ENCODE measurements at regions not wholly inside any gene's neighbourhood (a gene's known extent, or its start where the extent isn't known, plus 50 kb on each side); places are given as distances from the start of the nearest gene placed in this dataset.

GRCh38 chr9:80086386-80086785 lies 514.6 kb downstream of the TLE4 start:
- Histone ChIP-seq H3K36me3 (ENCODE audit: insufficient read depth, low read length) (no peaks in the 10 kb centered on the region), H3K4me1 (ENCODE audit: insufficient read depth, low read length) (no peaks in the 10 kb centered on the region), H3K27me3 (ENCODE audit: control insufficient read depth in 1 of 2, insufficient read depth in 2 of 2, low read length in 2 of 2) (no peaks in the 10 kb centered on the region), H3K27ac (ENCODE audit: low read depth, low read length) (no peak overlapping the region), H3K9ac (ENCODE audit: low read length) (no peak overlapping the region), H3K4me3 (ENCODE audit: low read depth in 1 of 2, low read length in 2 of 2) (no peak overlapping the region), H3K9me3 (ENCODE audit: low read length) (no peaks in the 10 kb centered on the region)

DNA sequence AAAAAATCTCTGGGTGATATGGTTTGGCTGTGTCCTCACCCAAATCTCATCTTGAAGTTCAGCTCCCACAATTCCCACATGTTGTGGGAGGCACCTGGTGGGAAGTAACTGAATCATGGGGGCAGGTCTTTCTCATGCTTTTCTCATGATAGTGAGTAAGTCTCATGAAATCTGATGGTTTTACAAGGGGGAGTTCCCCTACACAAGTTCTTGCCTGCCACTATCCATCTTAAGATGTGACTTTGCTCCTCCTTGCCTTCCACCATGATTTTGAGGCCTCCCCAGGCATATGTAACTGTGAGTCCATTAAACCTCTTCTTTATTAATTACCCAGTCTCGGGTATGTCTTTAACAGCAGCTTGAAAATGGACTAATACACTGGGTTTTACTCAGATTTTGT lies 513.9 kb downstream of the TLE4 start:
- H3K9me3 ChIP-seq (ENCODE audit: low read length) = no peaks in the 10 kb centered on the region
- H3K27me3 ChIP-seq (ENCODE audit: control insufficient read depth in 1 of 2, insufficient read depth in 2 of 2, low read length in 2 of 2) = no peaks in the 10 kb centered on the region
- no peaks in the 10 kb centered on the region for H3K36me3 ChIP-seq (ENCODE audit: insufficient read depth, low read length)
- no peaks in the 10 kb centered on the region for H3K4me1 ChIP-seq (ENCODE audit: insufficient read depth, low read length)
- H3K9ac ChIP-seq (ENCODE audit: low read length) = no peak overlapping the region
- no peak overlapping the region for H3K27ac ChIP-seq (ENCODE audit: low read depth, low read length)
- H3K4me3 ChIP-seq (ENCODE audit: low read depth in 1 of 2, low read length in 2 of 2) = no peak overlapping the region

DNA sequence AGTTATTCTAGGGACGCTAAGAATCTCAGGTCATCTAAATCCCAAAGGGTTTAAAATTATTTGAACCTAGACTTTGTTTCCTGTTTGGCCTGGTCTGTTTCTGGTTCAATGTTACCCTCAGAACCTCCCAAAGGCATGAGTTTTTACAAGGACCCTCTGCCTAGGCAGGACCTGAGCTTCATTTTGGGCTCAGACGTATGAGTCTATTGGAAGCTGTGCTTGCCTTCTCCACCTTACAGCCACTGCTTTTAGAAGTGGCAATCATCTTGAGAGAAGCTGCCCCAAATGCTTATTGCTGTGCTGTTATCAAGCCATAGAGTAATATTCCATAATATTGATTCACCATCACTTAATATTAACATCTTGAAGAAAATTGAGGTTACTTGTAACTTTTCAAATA lies 510.4 kb downstream of the TLE4 start:
- H3K27ac ChIP-seq (ENCODE audit: low read depth, low read length) = no peak overlapping the region
- H3K36me3 ChIP-seq (ENCODE audit: insufficient read depth, low read length) = no peaks in the 10 kb centered on the region
- no peaks in the 10 kb centered on the region for H3K4me1 ChIP-seq (ENCODE audit: insufficient read depth, low read length)
- no peaks in the 10 kb centered on the region for H3K9me3 ChIP-seq (ENCODE audit: low read length)
- no peak overlapping the region for H3K4me3 ChIP-seq (ENCODE audit: low read depth in 1 of 2, low read length in 2 of 2)
- no peak overlapping the region for H3K9ac ChIP-seq (ENCODE audit: low read length)
- H3K27me3 ChIP-seq (ENCODE audit: control insufficient read depth in 1 of 2, insufficient read depth in 2 of 2, low read length in 2 of 2) = no peaks in the 10 kb centered on the region

DNA sequence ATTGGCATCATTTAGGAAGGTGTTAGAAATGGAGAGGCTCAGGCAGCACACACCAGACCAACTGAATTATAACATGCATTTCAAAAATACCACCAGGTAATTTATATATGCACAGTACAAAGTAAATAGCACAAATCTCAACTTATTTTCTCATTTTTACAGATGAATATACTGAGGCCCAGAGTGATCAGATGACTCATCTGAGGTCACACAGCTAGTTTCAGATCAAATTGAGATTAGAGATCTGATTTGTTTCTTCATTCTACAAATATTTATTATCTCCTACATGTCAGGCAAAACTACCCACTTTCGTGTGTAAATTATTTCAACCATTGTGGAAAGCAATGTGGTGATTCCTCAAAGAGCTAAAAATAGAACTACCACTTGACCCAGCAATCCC lies 507.1 kb downstream of the TLE4 start:
- peaks cover 10% of the 10 kb centered on the region for H3K4me1 ChIP-seq (ENCODE audit: insufficient read depth, low read length)
- no peak overlapping the region for H3K4me3 ChIP-seq (ENCODE audit: low read depth in 1 of 2, low read length in 2 of 2)
- no peaks in the 10 kb centered on the region for H3K27me3 ChIP-seq (ENCODE audit: control insufficient read depth in 1 of 2, insufficient read depth in 2 of 2, low read length in 2 of 2)
- no peaks in the 10 kb centered on the region for H3K36me3 ChIP-seq (ENCODE audit: insufficient read depth, low read length)
- H3K9me3 ChIP-seq (ENCODE audit: low read length) = no peaks in the 10 kb centered on the region
- no peak overlapping the region for H3K9ac ChIP-seq (ENCODE audit: low read length)
- no peak overlapping the region for H3K27ac ChIP-seq (ENCODE audit: low read depth, low read length)

GRCh38 chr9:80077059-80077458 lies 505.3 kb downstream of the TLE4 start:
- no peak overlapping the region for H3K9ac ChIP-seq (ENCODE audit: low read length)
- no peaks in the 10 kb centered on the region for H3K9me3 ChIP-seq (ENCODE audit: low read length)
- peaks cover 10% of the 10 kb centered on the region for H3K4me1 ChIP-seq (ENCODE audit: insufficient read depth, low read length)
- no peaks in the 10 kb centered on the region for H3K27me3 ChIP-seq (ENCODE audit: control insufficient read depth in 1 of 2, insufficient read depth in 2 of 2, low read length in 2 of 2)
- H3K36me3 ChIP-seq (ENCODE audit: insufficient read depth, low read length) = no peaks in the 10 kb centered on the region
- no peak overlapping the region for H3K4me3 ChIP-seq (ENCODE audit: low read depth in 1 of 2, low read length in 2 of 2)
- H3K27ac ChIP-seq (ENCODE audit: low read depth, low read length) = no peak overlapping the region

DNA sequence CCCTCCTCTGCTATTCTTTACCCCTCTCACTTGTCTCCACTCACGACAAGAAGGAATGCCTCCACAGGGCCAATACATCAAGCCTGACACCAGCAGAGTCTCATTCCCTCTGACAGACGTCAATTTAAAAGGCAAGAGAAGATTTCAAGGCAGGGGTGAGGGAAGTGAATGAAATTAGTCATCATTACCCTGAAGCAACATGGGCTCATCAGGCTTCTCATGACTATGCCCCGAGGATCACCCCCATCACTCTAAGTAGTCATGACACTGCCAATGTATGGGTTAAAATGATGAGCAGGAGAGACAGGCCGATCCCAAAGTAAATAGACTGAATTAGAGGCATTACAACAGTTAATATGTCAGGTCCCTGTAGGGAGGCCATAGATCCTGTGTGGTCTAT lies 504.4 kb downstream of the TLE4 start:
- no peaks in the 10 kb centered on the region for H3K9me3 ChIP-seq (ENCODE audit: low read length)
- H3K36me3 ChIP-seq (ENCODE audit: insufficient read depth, low read length) = no peaks in the 10 kb centered on the region
- H3K4me3 ChIP-seq (ENCODE audit: low read depth in 1 of 2, low read length in 2 of 2) = no peak overlapping the region
- H3K9ac ChIP-seq (ENCODE audit: low read length) = no peak overlapping the region
- peaks cover 10% of the 10 kb centered on the region for H3K4me1 ChIP-seq (ENCODE audit: insufficient read depth, low read length)
- no peak overlapping the region for H3K27ac ChIP-seq (ENCODE audit: low read depth, low read length)
- H3K27me3 ChIP-seq (ENCODE audit: control insufficient read depth in 1 of 2, insufficient read depth in 2 of 2, low read length in 2 of 2) = no peaks in the 10 kb centered on the region

- H3K27me3 ChIP-seq (ENCODE audit: control insufficient read depth in 1 of 2, insufficient read depth in 2 of 2, low read length in 2 of 2) = no peaks in the 10 kb centered on the region
- H3K27ac ChIP-seq (ENCODE audit: low read depth, low read length) = no peak overlapping the region
- no peaks in the 10 kb centered on the region for H3K9me3 ChIP-seq (ENCODE audit: low read length)
- no peak overlapping the region for H3K4me3 ChIP-seq (ENCODE audit: low read depth in 1 of 2, low read length in 2 of 2)
- H3K36me3 ChIP-seq (ENCODE audit: insufficient read depth, low read length) = no peaks in the 10 kb centered on the region
- no peak overlapping the region for H3K9ac ChIP-seq (ENCODE audit: low read length)
- H3K4me1 ChIP-seq (ENCODE audit: insufficient read depth, low read length) = peaks cover 10% of the 10 kb centered on the region
These were observed 502.7 kb downstream of the TLE4 start for GRCh38 chr9:80074439-80074838.

GRCh38 chr9:80072451-80072850 lies 500.7 kb downstream of the TLE4 start:
- Histone ChIP-seq H3K4me3 (ENCODE audit: low read depth in 1 of 2, low read length in 2 of 2) (no peak overlapping the region), H3K27ac (ENCODE audit: low read depth, low read length) (no peak overlapping the region), H3K4me1 (ENCODE audit: insufficient read depth, low read length) (peaks cover 10% of the 10 kb centered on the region), H3K9me3 (ENCODE audit: low read length) (no peaks in the 10 kb centered on the region), H3K27me3 (ENCODE audit: control insufficient read depth in 1 of 2, insufficient read depth in 2 of 2, low read length in 2 of 2) (no peaks in the 10 kb centered on the region), H3K9ac (ENCODE audit: low read length) (no peak overlapping the region), H3K36me3 (ENCODE audit: insufficient read depth, low read length) (no peaks in the 10 kb centered on the region)

GRCh38 chr9:80070071-80070742 lies 498.4 kb downstream of the TLE4 start:
- no peaks in the 10 kb centered on the region for H3K36me3 ChIP-seq (ENCODE audit: insufficient read depth, low read length)
- H3K9ac ChIP-seq (ENCODE audit: low read length) = no peak overlapping the region
- H3K27me3 ChIP-seq (ENCODE audit: control insufficient read depth in 1 of 2, insufficient read depth in 2 of 2, low read length in 2 of 2) = no peaks in the 10 kb centered on the region
- no peak overlapping the region for H3K4me3 ChIP-seq (ENCODE audit: low read depth in 1 of 2, low read length in 2 of 2)
- peaks cover 10% of the 10 kb centered on the region for H3K4me1 ChIP-seq (ENCODE audit: insufficient read depth, low read length)
- H3K9me3 ChIP-seq (ENCODE audit: low read length) = no peaks in the 10 kb centered on the region
- no peak overlapping the region for H3K27ac ChIP-seq (ENCODE audit: low read depth, low read length)

DNA sequence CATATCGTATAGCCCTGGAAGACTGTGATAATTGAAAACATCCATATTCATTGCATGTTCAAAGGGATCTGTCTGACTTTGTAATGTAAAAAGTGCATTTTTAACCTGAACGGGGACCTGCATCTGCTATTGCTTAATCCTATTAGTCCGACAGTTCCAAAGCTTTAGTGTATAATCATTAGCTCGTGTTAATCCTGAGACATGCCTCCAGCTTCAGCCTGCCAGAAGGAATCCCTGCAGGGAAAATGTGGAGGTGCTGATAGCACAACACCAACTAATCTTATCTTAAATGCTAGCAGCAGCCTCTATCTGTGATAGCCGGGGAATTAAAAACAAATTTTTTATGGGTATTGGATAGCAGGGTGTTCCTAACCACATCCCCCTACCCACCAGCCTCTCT lies 495.2 kb downstream of the TLE4 start:
- H3K4me3 ChIP-seq (ENCODE audit: low read depth in 1 of 2, low read length in 2 of 2) = no peak overlapping the region
- no peaks in the 10 kb centered on the region for H3K36me3 ChIP-seq (ENCODE audit: insufficient read depth, low read length)
- H3K9me3 ChIP-seq (ENCODE audit: low read length) = no peaks in the 10 kb centered on the region
- no peak overlapping the region for H3K27ac ChIP-seq (ENCODE audit: low read depth, low read length)
- H3K4me1 ChIP-seq (ENCODE audit: insufficient read depth, low read length) = no peaks in the 10 kb centered on the region
- no peaks in the 10 kb centered on the region for H3K27me3 ChIP-seq (ENCODE audit: control insufficient read depth in 1 of 2, insufficient read depth in 2 of 2, low read length in 2 of 2)
- H3K9ac ChIP-seq (ENCODE audit: low read length) = no peak overlapping the region

DNA sequence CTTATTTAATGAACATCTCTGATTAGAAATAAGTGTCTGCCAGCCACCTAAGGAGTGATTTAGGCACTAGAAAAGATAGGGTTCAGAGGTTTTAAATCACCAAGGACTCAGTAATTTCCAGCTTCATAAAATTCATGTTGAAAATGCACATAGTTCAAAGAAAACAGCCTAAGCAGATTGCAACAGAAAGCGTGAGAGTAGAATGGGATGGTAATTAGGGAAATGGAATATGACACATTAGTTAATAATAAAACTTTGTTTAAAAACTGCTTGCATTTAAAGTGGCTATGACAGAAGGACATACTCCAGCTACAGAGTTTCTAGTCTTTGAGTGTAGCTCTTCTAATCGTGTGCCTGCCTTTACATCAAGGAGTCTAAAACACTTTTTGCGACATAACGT lies 490.8 kb downstream of the TLE4 start:
- H3K9ac ChIP-seq (ENCODE audit: low read length) = no peak overlapping the region
- no peak overlapping the region for H3K4me3 ChIP-seq (ENCODE audit: low read depth in 1 of 2, low read length in 2 of 2)
- H3K27me3 ChIP-seq (ENCODE audit: control insufficient read depth in 1 of 2, insufficient read depth in 2 of 2, low read length in 2 of 2) = no peaks in the 10 kb centered on the region
- H3K4me1 ChIP-seq (ENCODE audit: insufficient read depth, low read length) = no peaks in the 10 kb centered on the region
- no peaks in the 10 kb centered on the region for H3K36me3 ChIP-seq (ENCODE audit: insufficient read depth, low read length)
- H3K9me3 ChIP-seq (ENCODE audit: low read length) = no peaks in the 10 kb centered on the region
- no peak overlapping the region for H3K27ac ChIP-seq (ENCODE audit: low read depth, low read length)

DNA sequence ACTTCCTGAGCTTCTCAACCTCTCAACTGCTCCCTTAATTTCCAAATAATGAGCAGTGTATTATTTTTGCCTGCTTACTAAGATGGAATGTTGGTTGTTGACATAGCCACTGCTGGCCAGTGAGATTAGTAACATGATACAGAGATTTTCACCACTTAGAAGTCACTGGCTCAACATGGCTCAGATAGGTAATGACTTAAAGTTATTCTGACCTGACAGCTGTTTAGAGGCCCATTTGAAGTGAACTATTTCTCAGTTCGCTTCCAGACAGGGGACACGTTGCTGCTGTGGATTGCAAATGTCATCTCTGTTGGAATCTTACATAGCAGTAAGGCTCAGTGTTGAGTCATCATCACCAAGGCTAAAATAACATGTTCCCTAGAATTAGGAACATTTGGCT lies 490.2 kb downstream of the TLE4 start:
- Histone ChIP-seq H3K27ac (ENCODE audit: low read depth, low read length) (no peak overlapping the region), H3K27me3 (ENCODE audit: control insufficient read depth in 1 of 2, insufficient read depth in 2 of 2, low read length in 2 of 2) (no peaks in the 10 kb centered on the region), H3K9ac (ENCODE audit: low read length) (no peak overlapping the region), H3K4me1 (ENCODE audit: insufficient read depth, low read length) (no peaks in the 10 kb centered on the region), H3K36me3 (ENCODE audit: insufficient read depth, low read length) (no peaks in the 10 kb centered on the region), H3K4me3 (ENCODE audit: low read depth in 1 of 2, low read length in 2 of 2) (no peak overlapping the region), H3K9me3 (ENCODE audit: low read length) (no peaks in the 10 kb centered on the region)

All from muscle layer of colon (tissue), 2 donors.